Suprapubic skin (tissue), 4 donors: ENCODE measurements at regions not wholly inside any gene's neighbourhood (a gene's known extent, or its start where the extent isn't known, plus 50 kb on each side); places are given as distances from the start of the nearest gene placed in this dataset.

Source experiments
- EP300 ChIP-seq: sonication (generic); formaldehyde crosslinking; IDR thresholded peaks from one replicate; pipeline ENCODE4 v1.6.1; 2017; ENCODE audit warnings: antibody characterized with exemption
- POLR2A ChIP-seq, 2 donors: fragments of 450-650 bp; IDR thresholded peaks; one replicate each; pipeline ENCODE4 v1.6.1; 2017; ENCODE audit warnings: antibody characterized with exemption in 2 of 2, mild to moderate bottlenecking in 2 of 2, moderate library complexity in 2 of 2
- POLR2AphosphoS5 ChIP-seq, 3 donors: sonication (generic); formaldehyde crosslinking; IDR thresholded peaks; one replicate each; pipeline ENCODE4 v1.6.1; 2017; ENCODE audit warnings: antibody characterized with exemption in 3 of 3
- TF ChIP-seq, protein P1 (sequence below), 2 donors: fragments of 200-600 bp in 1 of 2; fragments of 450-650 bp in 1 of 2; sonication (generic) in 1 of 2; IDR thresholded peaks; one replicate each; pipeline ENCODE4 v1.5.1; 2016 to 2019; ENCODE audit warnings: antibody characterized with exemption in 2 of 2, mild to moderate bottlenecking in 1 of 2, moderate library complexity in 1 of 2

DNA sequence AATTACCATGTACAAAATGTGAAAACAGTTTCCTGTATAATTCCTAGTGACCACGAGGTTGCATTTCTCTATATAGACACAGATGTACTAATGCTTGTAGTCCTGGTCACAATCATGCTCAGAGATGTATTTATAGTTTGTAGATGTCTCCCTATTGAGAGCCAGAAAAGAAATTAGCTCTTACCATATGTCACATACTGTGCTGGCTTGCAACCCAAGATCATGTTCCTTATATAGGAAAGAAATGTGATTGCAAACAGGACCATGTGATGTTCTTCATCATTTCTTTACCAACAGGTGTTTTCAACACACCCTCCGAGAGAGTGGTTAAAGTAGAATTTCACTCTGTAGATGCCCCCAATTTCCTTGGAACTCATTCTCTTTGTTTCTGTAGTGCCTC is 369.4 kb downstream of the CBLN4 start:
- TF ChIP-seq POLR2A (IDR thresholded peaks at IDR 0.05) (no peak), POLR2AphosphoS5 (IDR thresholded peaks at IDR 0.05) (no peak), EP300 (no peak)
- TF ChIP-seq, protein P1, sequence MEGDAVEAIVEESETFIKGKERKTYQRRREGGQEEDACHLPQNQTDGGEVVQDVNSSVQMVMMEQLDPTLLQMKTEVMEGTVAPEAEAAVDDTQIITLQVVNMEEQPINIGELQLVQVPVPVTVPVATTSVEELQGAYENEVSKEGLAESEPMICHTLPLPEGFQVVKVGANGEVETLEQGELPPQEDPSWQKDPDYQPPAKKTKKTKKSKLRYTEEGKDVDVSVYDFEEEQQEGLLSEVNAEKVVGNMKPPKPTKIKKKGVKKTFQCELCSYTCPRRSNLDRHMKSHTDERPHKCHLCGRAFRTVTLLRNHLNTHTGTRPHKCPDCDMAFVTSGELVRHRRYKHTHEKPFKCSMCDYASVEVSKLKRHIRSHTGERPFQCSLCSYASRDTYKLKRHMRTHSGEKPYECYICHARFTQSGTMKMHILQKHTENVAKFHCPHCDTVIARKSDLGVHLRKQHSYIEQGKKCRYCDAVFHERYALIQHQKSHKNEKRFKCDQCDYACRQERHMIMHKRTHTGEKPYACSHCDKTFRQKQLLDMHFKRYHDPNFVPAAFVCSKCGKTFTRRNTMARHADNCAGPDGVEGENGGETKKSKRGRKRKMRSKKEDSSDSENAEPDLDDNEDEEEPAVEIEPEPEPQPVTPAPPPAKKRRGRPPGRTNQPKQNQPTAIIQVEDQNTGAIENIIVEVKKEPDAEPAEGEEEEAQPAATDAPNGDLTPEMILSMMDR (IDR thresholded peaks at IDR 0.05), result no peak
